Duodenal mucosa (tissue), 2 donors: ENCODE measurements at regions not wholly inside any gene's neighbourhood (a gene's known extent, or its start where the extent isn't known, plus 50 kb on each side); places are given as distances from the start of the nearest gene placed in this dataset.

Source experiments
- H3K27ac ChIP-seq: one replicate; pipeline ENCODE4 v1.7.0; 2013; ENCODE audit warnings: low read depth, low read length
- H3K27me3 ChIP-seq, 2 donors: one replicate each; pipeline ENCODE4 v1.7.0; 2013; ENCODE audit warnings: low read length in 2 of 2, control low read depth in 1 of 2; ENCODE audit not compliant: insufficient read depth in 2 of 2, control insufficient read depth in 1 of 2
- H3K36me3 ChIP-seq, 2 donors: one replicate each; pipeline ENCODE4 v1.7.0; 2013; ENCODE audit warnings: low read length in 2 of 2, control low read depth in 1 of 2; ENCODE audit not compliant: insufficient read depth in 2 of 2, control insufficient read depth in 1 of 2
- H3K4me1 ChIP-seq, 2 donors: one replicate each; pipeline ENCODE4 v1.7.0; 2013; ENCODE audit warnings: low read length in 2 of 2, control low read depth in 1 of 2; ENCODE audit not compliant: insufficient read depth in 2 of 2, control insufficient read depth in 1 of 2
- H3K4me3 ChIP-seq, 2 donors: one replicate each; pipeline ENCODE4 v1.7.0; 2013; ENCODE audit warnings: low read length in 2 of 2, low read depth in 1 of 2
- H3K9ac ChIP-seq, 2 donors: one replicate each; pipeline ENCODE4 v1.7.0; 2013; ENCODE audit warnings: low read length in 2 of 2, low read depth in 1 of 2
- H3K9me3 ChIP-seq, 2 donors: one replicate each; pipeline ENCODE4 v1.7.0; 2013; ENCODE audit warnings: low read length in 2 of 2, control low read depth in 1 of 2; ENCODE audit not compliant: control insufficient read depth in 1 of 2

GRCh38 chrX:69366183-69366582 lies 137.9 kb upstream of the NALF2 start:
- no peaks in the 10 kb centered on the region for H3K36me3 ChIP-seq
- no peaks in the 10 kb centered on the region for H3K4me1 ChIP-seq
- H3K27me3 ChIP-seq = no peaks in the 10 kb centered on the region
- no peak overlapping the region for H3K9ac ChIP-seq
- no peaks in the 10 kb centered on the region for H3K9me3 ChIP-seq
- H3K4me3 ChIP-seq = no peak overlapping the region
- no peak overlapping the region for H3K27ac ChIP-seq

- H3K4me1 ChIP-seq = no peaks in the 10 kb centered on the region
- no peak overlapping the region for H3K4me3 ChIP-seq
- no peak overlapping the region for H3K9ac ChIP-seq
- no peaks in the 10 kb centered on the region for H3K36me3 ChIP-seq
- H3K27me3 ChIP-seq = no peaks in the 10 kb centered on the region
- no peak overlapping the region for H3K27ac ChIP-seq
- no peaks in the 10 kb centered on the region for H3K9me3 ChIP-seq
Observed at GRCh38 chrX:69365755-69366154, 138.4 kb upstream of the NALF2 start.

- no peaks in the 10 kb centered on the region for H3K9me3 ChIP-seq
- no peak overlapping the region for H3K9ac ChIP-seq
- no peaks in the 10 kb centered on the region for H3K4me1 ChIP-seq
- no peak overlapping the region for H3K27ac ChIP-seq
- H3K36me3 ChIP-seq = no peaks in the 10 kb centered on the region
- no peaks in the 10 kb centered on the region for H3K27me3 ChIP-seq
- no peak overlapping the region for H3K4me3 ChIP-seq
Observed at GRCh38 chrX:69365349-69365748, 138.8 kb upstream of the NALF2 start.

GRCh38 chrX:69362856-69363255 lies 141.3 kb upstream of the NALF2 start:
- Histone ChIP-seq H3K9me3 (no peaks in the 10 kb centered on the region), H3K4me1 (no peaks in the 10 kb centered on the region), H3K36me3 (no peaks in the 10 kb centered on the region), H3K9ac (no peak overlapping the region), H3K27me3 (no peaks in the 10 kb centered on the region), H3K27ac (no peak overlapping the region), H3K4me3 (no peak overlapping the region)

GRCh38 chrX:69362354-69362753 lies 141.8 kb upstream of the NALF2 start:
- H3K27ac ChIP-seq = no peak overlapping the region
- H3K4me3 ChIP-seq = no peak overlapping the region
- no peak overlapping the region for H3K9ac ChIP-seq
- no peaks in the 10 kb centered on the region for H3K4me1 ChIP-seq
- no peaks in the 10 kb centered on the region for H3K27me3 ChIP-seq
- H3K36me3 ChIP-seq = no peaks in the 10 kb centered on the region
- no peaks in the 10 kb centered on the region for H3K9me3 ChIP-seq

DNA sequence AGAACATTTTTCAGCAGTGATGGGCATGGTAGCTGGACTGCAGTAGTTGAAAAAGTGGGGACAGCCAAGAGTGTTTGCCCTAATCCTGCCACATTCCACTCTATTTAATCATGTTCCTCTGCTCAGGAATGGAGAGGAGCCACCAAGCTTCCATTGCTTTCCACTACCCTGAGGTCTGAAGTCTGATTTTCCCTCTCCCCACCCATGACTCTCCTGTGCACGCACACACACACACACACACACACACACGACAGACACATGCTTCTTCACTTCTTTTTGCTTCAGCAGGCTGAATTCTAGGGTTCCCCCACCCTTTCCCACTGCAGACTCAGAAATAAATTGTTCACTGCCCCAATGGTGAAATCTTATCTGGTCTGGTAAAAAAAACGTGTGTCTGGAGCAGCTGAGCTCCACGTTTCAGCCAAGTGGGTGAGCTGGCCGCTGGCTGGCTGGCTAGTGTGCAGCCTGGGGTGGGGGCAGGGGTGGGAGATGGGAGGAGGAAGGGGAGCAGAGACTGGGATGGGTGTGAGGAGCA lies 142.7 kb upstream of the NALF2 start:
- Histone ChIP-seq H3K4me3 (no peak overlapping the region), H3K9me3 (no peaks in the 10 kb centered on the region), H3K36me3 (no peaks in the 10 kb centered on the region), H3K27me3 (no peaks in the 10 kb centered on the region), H3K4me1 (no peaks in the 10 kb centered on the region), H3K9ac (no peak overlapping the region), H3K27ac (no peak overlapping the region)

- Histone ChIP-seq H3K4me1 (no peaks in the 10 kb centered on the region), H3K36me3 (no peaks in the 10 kb centered on the region), H3K27ac (no peak overlapping the region), H3K27me3 (no peaks in the 10 kb centered on the region), H3K4me3 (no peak overlapping the region), H3K9ac (no peak overlapping the region), H3K9me3 (no peaks in the 10 kb centered on the region)
Observed at GRCh38 chrX:69357317-69357716, 146.8 kb upstream of the NALF2 start.

- no peaks in the 10 kb centered on the region for H3K27me3 ChIP-seq
- no peak overlapping the region for H3K27ac ChIP-seq
- H3K4me1 ChIP-seq = no peaks in the 10 kb centered on the region
- no peaks in the 10 kb centered on the region for H3K9me3 ChIP-seq
- H3K36me3 ChIP-seq = no peaks in the 10 kb centered on the region
- no peak overlapping the region for H3K9ac ChIP-seq
- no peak overlapping the region for H3K4me3 ChIP-seq
Observed at GRCh38 chrX:69324851-69325250, 159.6 kb upstream of the PJA1 start.

DNA sequence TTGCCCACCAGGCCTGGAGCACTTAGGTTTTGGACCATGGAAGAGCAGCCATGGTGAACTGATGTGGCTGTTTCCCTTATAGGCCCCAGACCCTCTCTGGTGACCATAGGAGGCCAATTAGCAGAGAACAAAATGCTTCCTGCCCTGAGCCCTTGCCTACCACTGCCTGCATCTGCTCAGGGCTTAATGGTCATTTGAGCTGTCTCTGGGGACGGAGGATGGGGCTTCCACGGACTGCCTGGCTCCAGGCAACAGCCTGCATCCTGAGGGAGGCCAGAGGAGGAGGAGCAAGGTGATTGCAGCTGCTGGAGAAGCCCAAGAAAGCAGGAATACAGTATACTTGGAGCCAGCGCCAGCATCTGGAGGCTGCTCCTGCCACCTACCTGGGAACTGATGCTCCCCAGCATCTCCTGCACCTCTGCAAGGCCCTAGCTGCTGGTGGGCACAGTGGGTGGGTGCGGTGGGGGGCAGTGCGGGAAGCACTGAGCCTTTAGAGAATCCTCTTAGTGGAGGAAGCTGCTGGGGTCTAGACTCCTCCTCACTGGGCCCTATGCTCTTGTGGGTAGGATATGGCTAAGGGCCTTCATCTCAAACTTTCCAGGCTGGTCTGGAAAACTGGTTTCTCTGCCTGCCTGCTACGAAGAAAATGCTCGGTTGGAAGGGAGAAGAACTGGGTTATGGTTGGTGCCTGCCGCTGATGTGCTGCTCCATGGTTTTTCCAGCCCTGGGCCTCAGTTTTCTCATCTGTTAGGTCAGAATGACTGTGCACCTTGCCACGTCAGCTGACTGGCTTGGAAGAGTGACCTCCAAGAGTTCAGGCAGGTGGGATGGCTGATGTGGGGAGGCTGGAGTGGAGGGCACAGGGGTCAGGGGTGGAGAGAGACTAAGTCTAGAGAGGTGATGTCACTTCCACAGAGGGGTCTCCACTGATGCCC lies 158.8 kb upstream of the PJA1 start:
- H3K9me3 ChIP-seq = no peaks in the 10 kb centered on the region
- no peak overlapping the region for H3K27ac ChIP-seq
- H3K4me1 ChIP-seq = no peaks in the 10 kb centered on the region
- H3K9ac ChIP-seq = no peak overlapping the region
- H3K36me3 ChIP-seq = no peaks in the 10 kb centered on the region
- no peaks in the 10 kb centered on the region for H3K27me3 ChIP-seq
- H3K4me3 ChIP-seq = no peak overlapping the region

DNA sequence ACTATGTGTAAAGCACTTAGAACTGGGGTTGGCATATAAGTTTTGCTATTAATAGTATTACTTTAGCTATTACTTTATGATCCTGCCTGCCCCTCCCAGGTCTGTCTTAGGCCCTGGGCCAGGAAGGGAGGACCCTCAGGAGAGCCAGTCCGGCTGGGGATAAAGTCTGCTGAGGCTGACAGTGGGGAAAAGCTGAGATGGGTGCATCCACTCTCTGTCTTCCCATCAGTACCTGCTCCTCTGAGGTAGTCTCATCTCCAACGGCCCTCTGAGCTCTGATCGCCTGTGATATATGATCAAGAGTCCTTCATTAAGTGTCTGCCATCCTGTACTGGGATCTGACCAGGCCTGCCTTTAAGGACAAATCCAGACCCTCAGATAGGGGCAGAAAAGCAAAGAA lies 156.5 kb upstream of the PJA1 start:
- Histone ChIP-seq H3K36me3 (no peaks in the 10 kb centered on the region), H3K9ac (no peak overlapping the region), H3K9me3 (no peaks in the 10 kb centered on the region), H3K27me3 (no peaks in the 10 kb centered on the region), H3K4me3 (no peak overlapping the region), H3K4me1 (no peaks in the 10 kb centered on the region), H3K27ac (no peak overlapping the region)
